ACC112 (cell line): ENCODE measurements at regions not wholly inside any gene's neighbourhood (a gene's known extent, or its start where the extent isn't known, plus 50 kb on each side); places are given as distances from the start of the nearest gene placed in this dataset.

Source experiments
- H2AFZ ChIP-seq: fragments of 200-600 bp; sonication (generic); one replicate; pipeline ENCODE4 v1.6.0; 2017; ENCODE audit warnings: antibody characterized with exemption, low read length; ENCODE audit not compliant: unreplicated experiment
- H3K27ac ChIP-seq: fragments of 200-600 bp; sonication (generic); 2 replicates; pipeline ENCODE4 v1.5.1; 2014; ENCODE audit warnings: low read depth, mild to moderate bottlenecking, antibody characterized with exemption, low read length, moderate library complexity
- H3K27me3 ChIP-seq: fragments of 200-600 bp; sonication (generic); 2 replicates; pipeline ENCODE4 v1.6.1; 2014; ENCODE audit warnings: mild to moderate bottlenecking, antibody characterized with exemption, low read length, moderate library complexity, mixed read lengths; ENCODE audit not compliant: insufficient read depth
- H3K36me3 ChIP-seq: fragments of 200-600 bp; sonication (generic); 2 replicates; pipeline ENCODE4 v1.6.1; 2016; ENCODE audit warnings: mild to moderate bottlenecking, antibody characterized with exemption, low read length, moderate library complexity, mixed read lengths; ENCODE audit not compliant: insufficient read depth
- H3K4me1 ChIP-seq: fragments of 200-600 bp; sonication (generic); one replicate; pipeline ENCODE4 v1.6.1; 2016; ENCODE audit warnings: low read length, mixed read lengths; ENCODE audit not compliant: insufficient read depth, unreplicated experiment, control insufficient read depth
- H3K4me3 ChIP-seq: fragments of 200-600 bp; sonication (generic); 2 replicates; pipeline ENCODE4 v1.5.1; 2014; ENCODE audit warnings: mild to moderate bottlenecking, low read depth, low read length
- H3K79me2 ChIP-seq: fragments of 200-600 bp; sonication (generic); one replicate; pipeline ENCODE4 v1.6.0; 2016; ENCODE audit warnings: low read length; ENCODE audit not compliant: control insufficient read depth, unreplicated experiment, insufficient read depth

DNA sequence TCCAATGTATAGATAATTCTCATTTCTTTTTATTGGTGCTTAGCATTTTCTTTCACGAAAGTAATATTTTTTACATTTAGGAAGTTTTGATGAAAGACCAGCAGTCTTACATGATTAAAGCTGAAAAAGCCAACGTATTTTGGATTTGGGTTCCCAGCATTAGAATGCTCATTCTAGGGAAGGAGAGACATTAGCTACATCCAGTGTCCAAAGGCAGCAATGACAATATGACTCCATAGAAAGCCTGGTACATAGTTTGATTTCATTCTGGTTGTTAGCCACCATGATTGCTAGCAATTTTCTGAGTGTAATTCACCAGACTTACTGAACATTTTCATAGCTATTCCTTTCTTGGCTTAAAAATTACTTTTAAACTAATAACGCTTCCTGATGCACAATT is 1397.5 kb downstream of the PCDH7 start:
- Histone ChIP-seq H3K27ac (no peak overlapping the region), H3K79me2 (no peaks in the 10 kb centered on the region), H3K36me3 (no peaks in the 10 kb centered on the region), H3K4me3 (no peak overlapping the region), H3K4me1 (no peaks in the 10 kb centered on the region), H3K27me3 (no peaks in the 10 kb centered on the region), H2AFZ (peak overlapping the region; percentile 56)

GRCh38 chr4:32119907-32120306 is 1399.7 kb downstream of the PCDH7 start:
- H3K36me3 ChIP-seq, result no peaks in the 10 kb centered on the region
- H3K27me3 ChIP-seq, result no peaks in the 10 kb centered on the region
- H3K27ac ChIP-seq, result no peak overlapping the region
- no peaks in the 10 kb centered on the region for H3K4me1 ChIP-seq
- H3K4me3 ChIP-seq, result no peak overlapping the region
- no peaks in the 10 kb centered on the region for H3K79me2 ChIP-seq
- H2AFZ ChIP-seq, result no peak overlapping the region

DNA sequence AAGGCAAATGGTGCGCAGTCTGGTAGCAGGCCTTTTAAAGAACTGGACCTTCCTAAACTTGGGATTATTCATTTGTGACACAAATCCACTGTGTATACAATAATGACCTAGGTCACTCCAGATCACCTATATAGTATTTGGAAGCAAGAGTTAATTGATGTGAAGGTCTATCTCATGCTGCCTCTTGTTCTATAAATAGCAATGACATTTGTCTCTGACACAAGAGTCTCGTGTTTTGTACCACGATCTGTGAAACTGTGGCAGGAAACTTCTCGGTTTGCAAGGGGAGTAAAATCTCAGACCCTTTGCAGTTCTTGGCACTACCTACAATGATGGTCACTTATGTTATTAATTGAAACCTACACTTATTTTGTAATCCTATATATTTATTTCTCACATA is 1408.4 kb downstream of the PCDH7 start:
- no peaks in the 10 kb centered on the region for H3K36me3 ChIP-seq
- H3K27ac ChIP-seq, result no peak overlapping the region
- H3K4me1 ChIP-seq, result no peaks in the 10 kb centered on the region
- no peaks in the 10 kb centered on the region for H3K27me3 ChIP-seq
- no peak overlapping the region for H3K4me3 ChIP-seq
- no peak overlapping the region for H2AFZ ChIP-seq
- H3K79me2 ChIP-seq, result no peaks in the 10 kb centered on the region

DNA sequence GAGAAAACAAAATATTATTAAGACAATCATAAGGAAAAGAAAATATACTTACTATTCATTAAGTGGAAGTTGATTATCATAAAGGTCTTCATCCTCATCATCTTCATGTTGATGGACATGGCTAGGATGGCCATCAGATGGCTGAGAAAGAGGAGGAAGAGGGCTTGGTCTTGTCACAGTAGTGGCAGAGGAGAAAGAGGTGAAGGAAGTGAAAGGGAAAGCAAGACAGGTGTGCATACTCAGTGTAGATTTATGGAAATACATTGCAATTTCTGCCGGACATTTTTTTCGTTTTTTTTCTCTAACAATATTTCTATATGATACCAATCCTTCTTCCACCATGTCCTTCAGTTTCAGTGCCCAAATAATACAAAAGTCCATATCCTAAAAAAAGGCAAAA is 1409.8 kb downstream of the PCDH7 start:
- Histone ChIP-seq H3K4me3 (no peak overlapping the region), H3K4me1 (no peaks in the 10 kb centered on the region), H3K79me2 (no peaks in the 10 kb centered on the region), H2AFZ (no peak overlapping the region), H3K27ac (no peak overlapping the region), H3K36me3 (no peaks in the 10 kb centered on the region), H3K27me3 (no peaks in the 10 kb centered on the region)

DNA sequence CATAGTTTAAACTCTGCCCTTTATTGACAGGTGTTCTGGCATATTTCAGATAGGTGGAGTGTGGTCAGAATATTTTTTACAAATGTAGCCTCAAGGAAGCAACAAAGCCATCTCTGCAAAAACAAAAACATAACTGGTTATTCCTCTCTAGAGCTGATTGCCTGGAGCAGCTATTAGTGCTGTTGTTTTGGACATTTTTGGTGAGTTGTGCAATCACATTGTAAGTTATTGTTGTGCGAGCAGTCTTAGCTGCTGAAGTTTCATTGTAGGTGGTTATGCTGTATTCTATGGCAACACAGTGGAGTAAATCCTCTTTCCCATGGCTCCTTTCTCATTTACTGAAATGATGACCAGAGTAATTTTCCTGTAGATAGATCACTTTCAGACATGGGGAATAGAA is 1413.0 kb downstream of the PCDH7 start:
- H3K4me3 ChIP-seq, result no peak overlapping the region

DNA sequence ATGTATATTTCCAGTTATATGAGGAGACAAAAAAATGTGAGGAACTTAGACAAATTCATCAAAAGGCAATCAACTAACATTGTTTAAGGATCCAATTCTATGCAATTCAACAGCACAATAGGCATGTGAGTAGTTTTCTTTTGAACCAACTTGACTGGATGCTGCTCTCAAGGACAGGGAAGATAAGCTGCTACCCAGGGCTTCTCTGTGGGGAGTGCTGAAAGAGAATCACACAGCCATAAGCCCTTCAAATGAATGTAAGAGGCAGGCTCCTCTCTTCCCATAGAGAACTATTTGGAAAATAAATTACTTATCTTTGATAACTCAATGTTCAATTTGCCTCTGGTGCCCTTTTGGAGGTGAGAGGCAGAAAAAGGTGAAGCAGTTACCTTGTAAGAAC is 1413.6 kb downstream of the PCDH7 start:
- peaks cover 10% of the 10 kb centered on the region for H3K4me1 ChIP-seq
- H3K4me3 ChIP-seq, result no peak overlapping the region
- no peak overlapping the region for H3K27ac ChIP-seq
- H3K36me3 ChIP-seq, result no peaks in the 10 kb centered on the region
- no peaks in the 10 kb centered on the region for H3K27me3 ChIP-seq
- H3K79me2 ChIP-seq, result no peaks in the 10 kb centered on the region
- H2AFZ ChIP-seq, result no peak overlapping the region

More for the DNA sequence above, 1413.0 kb downstream of the PCDH7 start:
- H3K27ac ChIP-seq, result no peak overlapping the region
- H3K4me1 ChIP-seq, result peaks cover 10% of the 10 kb centered on the region
- no peaks in the 10 kb centered on the region for H3K79me2 ChIP-seq
- no peaks in the 10 kb centered on the region for H3K36me3 ChIP-seq
- H2AFZ ChIP-seq, result no peak overlapping the region
- H3K27me3 ChIP-seq, result no peaks in the 10 kb centered on the region

GRCh38 chr4:32135642-32136041 is 1415.5 kb downstream of the PCDH7 start:
- peaks cover 10% of the 10 kb centered on the region for H3K4me1 ChIP-seq
- H3K36me3 ChIP-seq, result no peaks in the 10 kb centered on the region
- H3K4me3 ChIP-seq, result no peak overlapping the region; the same call in 1 of the 2 replicates
- H3K79me2 ChIP-seq, result no peaks in the 10 kb centered on the region
- peak overlapping the region; percentile 41; the same call in 1 of the 2 replicates for H3K27ac ChIP-seq
- peak overlapping the region; percentile 25 for H2AFZ ChIP-seq
- no peaks in the 10 kb centered on the region for H3K27me3 ChIP-seq

DNA sequence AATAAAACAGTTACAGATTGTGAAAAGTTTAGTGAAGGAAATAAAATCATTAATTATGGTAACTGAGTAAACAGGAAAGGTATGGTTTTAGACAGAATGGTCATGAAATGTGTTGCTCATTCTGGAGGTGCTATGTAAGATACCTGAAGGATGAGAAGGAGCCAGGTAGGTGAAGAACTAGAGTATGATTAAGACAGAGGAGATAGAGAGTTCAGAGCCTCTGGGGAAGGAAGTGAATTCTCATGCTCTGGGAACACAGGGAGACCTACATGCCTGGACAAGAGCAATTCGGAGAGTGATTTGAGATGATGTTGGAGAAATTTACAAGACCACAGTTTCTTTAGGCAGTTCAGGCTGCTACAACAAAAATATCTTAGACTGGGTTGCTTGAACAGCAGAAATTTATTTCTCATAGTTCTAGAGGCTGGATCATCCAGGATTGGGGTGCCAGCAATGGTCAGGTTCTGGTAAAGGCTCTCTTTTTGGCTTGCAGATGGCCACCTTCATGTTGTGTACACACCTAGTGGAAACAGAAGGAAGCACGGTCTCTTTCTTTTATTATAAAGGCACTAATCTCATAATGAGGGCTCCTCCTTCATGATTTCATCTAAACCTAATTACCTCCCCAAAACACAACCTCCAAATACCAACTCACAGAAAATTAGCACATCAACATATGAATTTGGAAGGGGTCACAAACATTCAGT is 1416.1 kb downstream of the PCDH7 start:
- Histone ChIP-seq H3K4me3 (no peak overlapping the region), H3K4me1 (peaks cover 15% of the 10 kb centered on the region), H3K27me3 (no peaks in the 10 kb centered on the region), H2AFZ (no peak overlapping the region), H3K79me2 (no peaks in the 10 kb centered on the region), H3K27ac (peak overlapping the region; percentile 22; the same call in 1 of the 2 replicates), H3K36me3 (no peaks in the 10 kb centered on the region)

DNA sequence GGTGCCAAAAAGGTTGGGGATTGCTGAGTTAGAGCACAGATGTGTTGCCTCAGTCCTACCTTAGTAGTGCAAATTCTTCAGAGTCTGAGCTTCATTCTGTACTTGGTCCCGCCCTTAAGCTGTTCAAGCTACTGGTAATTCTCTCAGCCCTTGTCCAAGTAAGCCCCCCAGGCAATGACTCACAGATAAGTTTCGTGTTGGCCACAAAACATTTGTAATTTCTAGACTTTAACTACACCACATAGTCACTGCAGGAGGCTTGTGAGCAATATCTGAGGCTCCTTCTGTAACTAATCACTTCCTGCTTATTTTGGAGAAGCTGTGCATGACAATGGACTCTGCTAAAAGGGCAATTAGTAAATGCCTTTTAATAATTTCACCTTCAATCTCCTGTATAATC is 1420.5 kb downstream of the PCDH7 start:
- Histone ChIP-seq H3K79me2 (no peaks in the 10 kb centered on the region), H3K27ac (peak overlapping the region; percentile 38), H3K4me1 (peaks cover 14% of the 10 kb centered on the region), H3K4me3 (peak overlapping the region; percentile 64), H2AFZ (peak overlapping the region; percentile 77), H3K36me3 (no peaks in the 10 kb centered on the region), H3K27me3 (no peaks in the 10 kb centered on the region)

- Histone ChIP-seq H3K79me2 (no peaks in the 10 kb centered on the region), H3K36me3 (no peaks in the 10 kb centered on the region), H3K27ac (no peak overlapping the region), H3K4me1 (peaks cover 11% of the 10 kb centered on the region), H3K27me3 (no peaks in the 10 kb centered on the region), H3K4me3 (no peak overlapping the region), H2AFZ (no peak overlapping the region)
These were observed 1421.9 kb downstream of the PCDH7 start for GRCh38 chr4:32142075-32142474.

GRCh38 chr4:32145987-32146386 is 1425.8 kb downstream of the PCDH7 start:
- Histone ChIP-seq H3K27me3 (no peaks in the 10 kb centered on the region), H3K4me1 (peaks cover 8% of the 10 kb centered on the region), H3K36me3 (no peaks in the 10 kb centered on the region), H3K79me2 (no peaks in the 10 kb centered on the region), H3K4me3 (no peak overlapping the region), H2AFZ (no peak overlapping the region), H3K27ac (no peak overlapping the region)
